DOHH2 (cell line): ENCODE measurements at regions not wholly inside any gene's neighbourhood (a gene's known extent, or its start where the extent isn't known, plus 50 kb on each side); places are given as distances from the start of the nearest gene placed in this dataset.

Experiments
- EZH2phosphoT487 ChIP-seq: fragments of 200-600 bp; sonication (generic); IDR thresholded peaks from 2 replicates; pipeline ENCODE4 v1.6.1; 2017; ENCODE audit warnings: borderline replicate concordance, mild to moderate bottlenecking, antibody characterized with exemption, low read length, moderate library complexity, mixed read lengths
- TF ChIP-seq, protein P1 (sequence below): fragments of 200-600 bp; sonication (generic); IDR thresholded peaks from one replicate; pipeline ENCODE4 v1.5.1; 2014; ENCODE audit warnings: antibody characterized with exemption, mild to moderate bottlenecking, low read depth, low read length; ENCODE audit not compliant: poor library complexity, severe bottlenecking

DNA sequence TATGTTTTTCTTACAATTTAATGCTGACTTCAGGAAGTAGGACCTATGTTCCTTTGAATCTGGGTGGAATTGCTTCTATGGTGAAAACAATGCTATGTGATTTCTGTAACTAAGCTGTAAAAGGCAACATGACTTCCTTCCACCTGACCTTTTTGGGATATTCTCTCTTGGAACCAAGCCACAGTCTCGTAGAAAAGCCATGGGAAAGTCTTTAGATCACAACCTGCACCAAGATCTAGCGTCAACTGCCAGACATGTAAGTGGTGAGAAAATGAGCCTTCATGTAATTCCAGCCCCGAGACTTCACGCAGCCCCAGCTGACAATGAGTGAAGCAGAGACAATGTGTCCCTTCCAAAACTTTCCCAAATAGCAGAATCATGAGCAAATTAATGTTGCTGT is 297.0 kb upstream of the DCAF8L1 start:
- TF ChIP-seq, protein P1, sequence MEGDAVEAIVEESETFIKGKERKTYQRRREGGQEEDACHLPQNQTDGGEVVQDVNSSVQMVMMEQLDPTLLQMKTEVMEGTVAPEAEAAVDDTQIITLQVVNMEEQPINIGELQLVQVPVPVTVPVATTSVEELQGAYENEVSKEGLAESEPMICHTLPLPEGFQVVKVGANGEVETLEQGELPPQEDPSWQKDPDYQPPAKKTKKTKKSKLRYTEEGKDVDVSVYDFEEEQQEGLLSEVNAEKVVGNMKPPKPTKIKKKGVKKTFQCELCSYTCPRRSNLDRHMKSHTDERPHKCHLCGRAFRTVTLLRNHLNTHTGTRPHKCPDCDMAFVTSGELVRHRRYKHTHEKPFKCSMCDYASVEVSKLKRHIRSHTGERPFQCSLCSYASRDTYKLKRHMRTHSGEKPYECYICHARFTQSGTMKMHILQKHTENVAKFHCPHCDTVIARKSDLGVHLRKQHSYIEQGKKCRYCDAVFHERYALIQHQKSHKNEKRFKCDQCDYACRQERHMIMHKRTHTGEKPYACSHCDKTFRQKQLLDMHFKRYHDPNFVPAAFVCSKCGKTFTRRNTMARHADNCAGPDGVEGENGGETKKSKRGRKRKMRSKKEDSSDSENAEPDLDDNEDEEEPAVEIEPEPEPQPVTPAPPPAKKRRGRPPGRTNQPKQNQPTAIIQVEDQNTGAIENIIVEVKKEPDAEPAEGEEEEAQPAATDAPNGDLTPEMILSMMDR: no peak
- TF ChIP-seq EZH2phosphoT487: no peak
